Smooth muscle cell (in vitro differentiated cells): ENCODE measurements at regions not wholly inside any gene's neighbourhood (a gene's known extent, or its start where the extent isn't known, plus 50 kb on each side); places are given as distances from the start of the nearest gene placed in this dataset.

ENCODE experiments used
- DNase-seq: peaks from one replicate; lab custom pipeline; 2025; ENCODE audit not compliant: unreplicated experiment; lab: John Stamatoyannopoulos, UW
- H2AFZ ChIP-seq: fragments of 200-600 bp; sonication (generic); 2 replicates; pipeline ENCODE4 v1.6.0; 2016; ENCODE audit warnings: antibody characterized with exemption, low read depth, mild to moderate bottlenecking
- H3F3A ChIP-seq: fragments of 200-600 bp; sonication (generic); 2 replicates; pipeline ENCODE4 v1.6.0; 2017; ENCODE audit warnings: antibody characterized with exemption, low read depth
- H3K27ac ChIP-seq: fragments of 200-600 bp; sonication (generic); 2 replicates; pipeline ENCODE4 v1.5.1; 2016; ENCODE audit warnings: low read depth, mild to moderate bottlenecking
- H3K27me3 ChIP-seq: fragments of 200-600 bp; sonication (generic); 2 replicates; pipeline ENCODE4 v1.6.1; 2016; ENCODE audit warnings: low read depth, mild to moderate bottlenecking
- H3K36me3 ChIP-seq: fragments of 200-600 bp; sonication (generic); 2 replicates; pipeline ENCODE4 v1.5.1; 2016; ENCODE audit warnings: low read depth
- H3K4me1 ChIP-seq: fragments of 200-600 bp; sonication (generic); 2 replicates; pipeline ENCODE4 v1.5.1; 2016; ENCODE audit warnings: low read depth
- H3K4me2 ChIP-seq: fragments of 200-600 bp; sonication (generic); 2 replicates; pipeline ENCODE4 v1.6.0; 2016; ENCODE audit warnings: mild to moderate bottlenecking
- H3K4me3 ChIP-seq: fragments of 200-600 bp; sonication (generic); 2 replicates; pipeline ENCODE4 v1.5.1; 2016; ENCODE audit warnings: mild to moderate bottlenecking
- H3K79me2 ChIP-seq: fragments of 200-600 bp; sonication (generic); 2 replicates; pipeline ENCODE4 v1.6.0; 2016; ENCODE audit warnings: low read depth, mild to moderate bottlenecking
- H3K9ac ChIP-seq: fragments of 200-600 bp; sonication (generic); 2 replicates; pipeline ENCODE4 v1.6.0; 2016; ENCODE audit warnings: low read depth
- H3K9me3 ChIP-seq: fragments of 200-600 bp; sonication (generic); replicated peaks from 2 replicates; pipeline ENCODE4 v1.5.1; 2016; ENCODE audit warnings: low read depth
- H4K20me1 ChIP-seq: fragments of 200-600 bp; sonication (generic); 2 replicates; pipeline ENCODE4 v1.6.0; 2016; ENCODE audit warnings: low read depth
- CTCF ChIP-seq: fragments of 200-600 bp; sonication (generic); IDR thresholded peaks from 2 replicates; pipeline ENCODE4 v1.5.1; 2017; ENCODE audit warnings: borderline replicate concordance, mild to moderate bottlenecking, antibody characterized with exemption; ENCODE audit not compliant: insufficient read depth, poor library complexity, severe bottlenecking
- whole genome bisulfite sequencing: methylation state at CpG from one replicate; pipeline ENCODE4 v1.1.7; 2016; ENCODE audit warnings: low lambda C conversion rate; 5-methylcytosine and 5-hydroxymethylcytosine counted together

- TF ChIP-seq CTCF, result no peak
- Histone ChIP-seq H3K9me3 (no peaks in the 10 kb centered on the region), H3K4me2 (no peak overlapping the region), H3K27ac (no peak overlapping the region), H3K79me2 (no peaks in the 10 kb centered on the region), H3F3A (no peaks in the 10 kb centered on the region), H3K4me3 (no peak overlapping the region), H3K36me3 (no peaks in the 10 kb centered on the region), H2AFZ (no peak overlapping the region), H4K20me1 (no peaks in the 10 kb centered on the region), H3K27me3 (no peaks in the 10 kb centered on the region), H3K9ac (no peak overlapping the region), H3K4me1 (no peaks in the 10 kb centered on the region)
- no peak for DNase-seq
- WGBS, result 92% methylated on average over 3 of the region's 3 CpGs
Measured at GRCh38 chr6:19906171-19906570, 69.0 kb downstream of the ID4 start.

GRCh38 chr6:19911223-19911622 is 74.1 kb downstream of the ID4 start:
- Histone ChIP-seq H3K36me3 (no peaks in the 10 kb centered on the region), H3K9me3 (no peaks in the 10 kb centered on the region), H3F3A (no peaks in the 10 kb centered on the region), H2AFZ (no peak overlapping the region), H4K20me1 (no peaks in the 10 kb centered on the region), H3K27ac (no peak overlapping the region), H3K9ac (no peak overlapping the region), H3K4me2 (no peak overlapping the region), H3K4me1 (no peaks in the 10 kb centered on the region), H3K4me3 (no peak overlapping the region), H3K27me3 (no peaks in the 10 kb centered on the region), H3K79me2 (no peaks in the 10 kb centered on the region)
- WGBS, result 78% methylated on average over 3 of the region's 3 CpGs
- no peak for TF ChIP-seq CTCF
- no peak for DNase-seq

- TF ChIP-seq CTCF, result no peak
- Histone ChIP-seq H3K4me2 (no peak overlapping the region), H3F3A (no peaks in the 10 kb centered on the region), H2AFZ (no peak overlapping the region), H3K4me1 (no peaks in the 10 kb centered on the region), H3K79me2 (no peaks in the 10 kb centered on the region), H3K9me3 (no peaks in the 10 kb centered on the region), H4K20me1 (no peaks in the 10 kb centered on the region), H3K9ac (no peak overlapping the region), H3K36me3 (no peaks in the 10 kb centered on the region), H3K27me3 (no peaks in the 10 kb centered on the region), H3K27ac (no peak overlapping the region), H3K4me3 (no peak overlapping the region)
- no peak for DNase-seq
- WGBS, result 89% methylated on average over 1 of the region's 1 CpG
Measured at GRCh38 chr6:19918436-19918835, 81.3 kb downstream of the ID4 start.

- Histone ChIP-seq H3F3A (no peaks in the 10 kb centered on the region), H3K9me3 (no peaks in the 10 kb centered on the region), H4K20me1 (no peaks in the 10 kb centered on the region), H3K4me3 (no peak overlapping the region), H3K79me2 (no peaks in the 10 kb centered on the region), H3K4me2 (no peak overlapping the region), H3K9ac (no peak overlapping the region), H3K4me1 (no peaks in the 10 kb centered on the region), H3K27me3 (no peaks in the 10 kb centered on the region), H3K27ac (no peak overlapping the region), H2AFZ (no peak overlapping the region), H3K36me3 (no peaks in the 10 kb centered on the region)
- WGBS, result 88% methylated on average over 9 of the region's 9 CpGs
- no peak for TF ChIP-seq CTCF
- no peak for DNase-seq
Measured at GRCh38 chr6:19921786-19922185, 84.6 kb downstream of the ID4 start.
